HepG2 (cell line): ENCODE measurements at regions not wholly inside any gene's neighbourhood (a gene's known extent, or its start where the extent isn't known, plus 50 kb on each side); places are given as distances from the start of the nearest gene placed in this dataset.

Experiments used
- ATAC-seq: fragments of 200-7000 bp; cut with Tn5 transposase; 3 replicates; pipeline ENCODE4 v1.9.1; 2020; ENCODE audit warnings: mild to moderate bottlenecking, moderate library complexity
- BruUV-seq: library from RNA; stranded (reverse); fragments of 400-500 nt; replicated peaks from 2 replicates; lab custom pipeline; 2021; lab: Mats Ljungman, UMichigan
- CTCF ChIA-PET: fragments of 300-600 bp; formaldehyde crosslinking; extraction: SDS; loops from one replicate; lab custom pipeline; 2021; ENCODE audit warnings: low total read pairs, inconsistent platforms, low intra/inter-chr PET ratio; lab: Yijun Ruan, JAX
- POLR2A ChIA-PET: fragments of 350-600 bp; sonication (Branson Sonifier 250); formaldehyde crosslinking; loops from one replicate; lab custom pipeline; 2020; ENCODE audit warnings: antibody characterized with exemption, inconsistent platforms; lab: Yijun Ruan, JAX
- DNase-seq: peaks from one replicate; pipeline ENCODE4 v3.0.0-alpha.2; 2015; ENCODE audit warnings: low spot score
- FAIRE-seq: peaks from 3 replicates; lab custom pipeline; 2011; peaks lifted over from hg19 to GRCh38; lab: Jason Lieb, UNC
- H2AFZ ChIP-seq: one replicate; pipeline ENCODE4 v1.6.1; 2011; ENCODE audit warnings: low read length, inconsistent platforms
- H3K27ac ChIP-seq: fragments of 300-600 bp; 3 replicates; pipeline ENCODE4 v1.8.0; 2011; ENCODE audit warnings: mixed run types, mild to moderate bottlenecking, mixed read lengths, low read length, inconsistent platforms; ENCODE audit not compliant: insufficient read depth; ENCODE audit errors: extremely low read length
- H3K27me3 ChIP-seq, 2 experiments: fragments of 200-600 bp in 1 of 2; 2 replicates in 1 of 2; 3 replicates in 1 of 2; pipeline versions ENCODE4 v1.6.0 to v1.8.0; 2011; ENCODE audit warnings: low read length in 2 of 2, mild to moderate bottlenecking in 2 of 2, moderate library complexity in 2 of 2, inconsistent platforms in 1 of 2; ENCODE audit not compliant: insufficient read depth in 2 of 2, control insufficient read depth in 1 of 2
- H3K36me3 ChIP-seq, 2 experiments: fragments of 200-600 bp in 1 of 2; replicated peaks in 1 of 2; 2 replicates in 1 of 2; 3 replicates in 1 of 2; pipeline versions ENCODE4 v1.5.1 to v1.8.0; 2011; ENCODE audit warnings: low read length in 2 of 2, inconsistent platforms in 1 of 2; ENCODE audit not compliant: insufficient read depth in 2 of 2, control insufficient read depth in 1 of 2
- H3K4me1 ChIP-seq: 2 replicates; pipeline ENCODE4 v1.5.1; 2012; ENCODE audit warnings: low read length, inconsistent platforms; ENCODE audit not compliant: insufficient read depth
- H3K4me2 ChIP-seq: 2 replicates; pipeline ENCODE4 v1.6.0; 2011; ENCODE audit warnings: low read depth, low read length, inconsistent platforms
- H3K4me3 ChIP-seq, 3 experiments: fragments of 200-600 bp in 1 of 3; sonication (generic), shearing (Covaris generic) in 1 of 3; replicated peaks in 1 of 3; 2 replicates each; pipeline ENCODE4 v1.5.1; 2011 to 2016; ENCODE audit warnings: low read length in 3 of 3, inconsistent platforms in 2 of 3, low read depth in 2 of 3, mild to moderate bottlenecking in 2 of 3, control low read depth in 1 of 3, mixed read lengths in 1 of 3; ENCODE audit not compliant: insufficient read depth in 1 of 3
- H3K79me2 ChIP-seq: one replicate; pipeline ENCODE4 v1.6.1; 2011; ENCODE audit warnings: low read length, inconsistent platforms; ENCODE audit not compliant: insufficient read depth
- H3K9ac ChIP-seq: 2 replicates; pipeline ENCODE4 v1.6.0; 2011; ENCODE audit warnings: mild to moderate bottlenecking, low read depth, low read length, inconsistent platforms; ENCODE audit not compliant: insufficient read depth
- H3K9me3 ChIP-seq: 2 replicates; pipeline ENCODE4 v1.5.1; 2012; ENCODE audit warnings: mild to moderate bottlenecking, low read length
- H4K20me1 ChIP-seq: 2 replicates; pipeline ENCODE4 v1.6.0; 2011; ENCODE audit warnings: inconsistent platforms, mild to moderate bottlenecking, low read length, moderate library complexity; ENCODE audit not compliant: insufficient read depth
- CHCHD3 ChIP-seq: sonication (generic); formaldehyde crosslinking; IDR thresholded peaks from 2 replicates; pipeline ENCODE4 v1.8.0; 2022; ENCODE audit warnings: mild to moderate bottlenecking, missing genetic modification reagents, moderate library complexity
- FOXO1 ChIP-seq: sonication (generic); formaldehyde crosslinking; IDR thresholded peaks from 2 replicates; pipeline ENCODE4 v1.4.0; 2020; ENCODE audit warnings: missing genetic modification reagents
- KMT2B ChIP-seq: IDR thresholded peaks from 2 replicates; pipeline ENCODE4 v1.6.1; 2016; ENCODE audit warnings: missing genetic modification reagents, missing compliant biosample characterization
- NBN ChIP-seq: fragments of 450-650 bp; conservative IDR thresholded peaks from 2 replicates; pipeline ENCODE4 v1.6.1; 2017
- RAD21 ChIP-seq: fragments of 450-650 bp; formaldehyde crosslinking; IDR thresholded peaks from 2 replicates; pipeline ENCODE4 v1.5.0; 2020; ENCODE audit warnings: mild to moderate bottlenecking
- SUZ12 ChIP-seq: fragments of 150-350 bp; IDR thresholded peaks from 2 replicates; pipeline ENCODE4 v1.6.1; 2014; ENCODE audit warnings: low read depth, low read length
- ZBTB26 ChIP-seq: IDR thresholded peaks from 2 replicates; pipeline ENCODE4 v1.6.1; 2016; ENCODE audit warnings: missing compliant biosample characterization, missing genetic modification reagents, borderline replicate concordance
- ZBTB42 ChIP-seq: sonication (generic); formaldehyde crosslinking; IDR thresholded peaks from 2 replicates; pipeline ENCODE4 v1.5.0; 2020; ENCODE audit warnings: mild to moderate bottlenecking, missing genetic modification reagents
- ZBTB7B ChIP-seq: sonication (generic); formaldehyde crosslinking; IDR thresholded peaks from 2 replicates; pipeline ENCODE4 v1.4.0; 2020; ENCODE audit warnings: missing genetic modification reagents
- ZNF207 ChIP-seq: fragments of 450-650 bp; IDR thresholded peaks from 2 replicates; pipeline ENCODE4 v1.6.1; 2016; ENCODE audit warnings: antibody characterized with exemption, borderline replicate concordance
- ZNF296 ChIP-seq: sonication (generic); formaldehyde crosslinking; conservative IDR thresholded peaks from 2 replicates; pipeline ENCODE4 v1.5.0; 2020; ENCODE audit warnings: mild to moderate bottlenecking, missing genetic modification reagents
- ZNF460 ChIP-seq: sonication (generic); formaldehyde crosslinking; IDR thresholded peaks from 2 replicates; pipeline ENCODE4 v1.5.1; 2020; ENCODE audit warnings: missing genetic modification reagents, mild to moderate bottlenecking, borderline replicate concordance
- ZNF556 ChIP-seq: sonication (generic); formaldehyde crosslinking; IDR thresholded peaks from 2 replicates; pipeline ENCODE4 v1.4.0; 2020; ENCODE audit warnings: mild to moderate bottlenecking, missing genetic modification reagents, borderline replicate concordance
- ZNF558 ChIP-seq: sonication (generic); formaldehyde crosslinking; IDR thresholded peaks from 2 replicates; pipeline ENCODE4 v1.9.0; 2022; ENCODE audit warnings: mild to moderate bottlenecking, missing genetic modification reagents, borderline replicate concordance
- ZNF597 ChIP-seq: sonication (generic); formaldehyde crosslinking; IDR thresholded peaks from 2 replicates; pipeline ENCODE4 v1.5.0; 2020; ENCODE audit warnings: missing genetic modification reagents
- ZNF674 ChIP-seq: sonication (generic); formaldehyde crosslinking; IDR thresholded peaks from 2 replicates; pipeline ENCODE4 v1.5.0; 2020; ENCODE audit warnings: low read depth, mild to moderate bottlenecking, missing genetic modification reagents
- ZNF709 ChIP-seq: sonication (generic); formaldehyde crosslinking; IDR thresholded peaks from 2 replicates; pipeline ENCODE4 v1.5.0; 2020; ENCODE audit warnings: mild to moderate bottlenecking, missing genetic modification reagents
- ZNF841 ChIP-seq: sonication (generic); formaldehyde crosslinking; IDR thresholded peaks from 2 replicates; pipeline ENCODE4 v1.8.1; 2023; ENCODE audit warnings: missing genetic modification reagents, borderline replicate concordance
- ZSCAN31 ChIP-seq: sonication (generic); formaldehyde crosslinking; IDR thresholded peaks from 2 replicates; pipeline ENCODE4 v1.5.0; 2020; ENCODE audit warnings: low read depth, mild to moderate bottlenecking, missing genetic modification reagents
- WGBS: methylation state at CpG from one replicate; pipeline ENCODE4 v1.1.6; 2017; ENCODE audit warnings: low lambda C conversion rate; 5-methylcytosine and 5-hydroxymethylcytosine counted together
- in situ Hi-C: cut with HindIII; loops from 2 replicates; pipeline ENCODE4 v1.10.0; 2017; ENCODE audit warnings: low pct_unique_long_range_greater_than_20kb; ENCODE audit not compliant: extremely low pct_ligation_motif_present
- intact Hi-C: fragments of 100-400 bp; cut with micrococcal nuclease; formaldehyde crosslinking; loops from one replicate; pipeline ENCODE4 v1.10.0; 2022; ENCODE audit not compliant: unreplicated experiment

GRCh38 chr2:212929971-212930370 lies 221.4 kb downstream of the IKZF2 start (continued):
- TF ChIP-seq NBN (no peak), RAD21 (CRISPR knock-in tag) (no peak), KMT2B (CRISPR knock-in tag) (no peak), ZNF558 (CRISPR knock-in tag) (no peak), FOXO1 (CRISPR knock-in tag) (no peak), ZNF597 (CRISPR knock-in tag) (no peak)

GRCh38 chr2:212929116-212929515 lies 222.3 kb downstream of the IKZF2 start:
- Histone ChIP-seq H3K27me3 (no peaks in the 10 kb centered on the region), H3K79me2 (no peaks in the 10 kb centered on the region), H4K20me1 (no peaks in the 10 kb centered on the region), H2AFZ (no peak overlapping the region), H3K27ac (no peak overlapping the region), H3K9ac (no peak overlapping the region), H3K36me3 (no peaks in the 10 kb centered on the region), H3K4me2 (no peak overlapping the region), H3K4me3 (no peak overlapping the region), H3K9me3 (no peaks in the 10 kb centered on the region), H3K4me1 (no peaks in the 10 kb centered on the region)
- 15% methylated on average over 2 of the region's 2 CpGs for WGBS
- DNase-seq (no peak), ATAC-seq (no peak), FAIRE-seq (no peak)
- in situ Hi-C loops, result no loop called here
- intact Hi-C loops, result no loop called here
- no TSS peak for BruUV-seq
- CTCF ChIA-PET, result no interaction called here
- POLR2A ChIA-PET, result no interaction called here
- TF ChIP-seq ZNF674 (CRISPR knock-in tag) (no peak), CHCHD3 (CRISPR knock-in tag) (no peak), ZBTB7B (no peak), ZNF296 (no peak), ZNF841 (CRISPR knock-in tag) (no peak), ZBTB26 (CRISPR knock-in tag) (no peak), ZNF207 (no peak), ZNF709 (CRISPR knock-in tag) (no peak), ZSCAN31 (no peak), ZBTB42 (CRISPR knock-in tag) (no peak), ZNF556 (CRISPR knock-in tag) (no peak), SUZ12 (no peak), ZNF460 (CRISPR knock-in tag) (no peak)
